Trophoblast cell (in vitro differentiated cells and primary cell): ENCODE measurements at regions not wholly inside any gene's neighbourhood (a gene's known extent, or its start where the extent isn't known, plus 50 kb on each side); places are given as distances from the start of the nearest gene placed in this dataset.

Experiments
- DNase-seq, 2 donors: peaks; one replicate each; pipeline ENCODE4 v3.0.0-alpha.2; 2016
- H2AFZ ChIP-seq: 2 replicates; pipeline ENCODE4 v1.6.1; 2013; ENCODE audit warnings: low read length, moderate library complexity, mild to moderate bottlenecking; ENCODE audit not compliant: insufficient read depth, poor library complexity
- H2AK5ac ChIP-seq: 2 replicates; pipeline ENCODE4 v1.6.1; 2013; ENCODE audit warnings: mild to moderate bottlenecking, low read length
- H2BK120ac ChIP-seq: 2 replicates; pipeline ENCODE4 v1.6.1; 2013; ENCODE audit warnings: low read length, mild to moderate bottlenecking, moderate library complexity; ENCODE audit not compliant: insufficient read depth, poor library complexity
- H2BK12ac ChIP-seq: 2 replicates; pipeline ENCODE4 v1.6.1; 2013; ENCODE audit warnings: mild to moderate bottlenecking, low read length, moderate library complexity
- H2BK5ac ChIP-seq: 2 replicates; pipeline ENCODE4 v1.6.1; 2013; ENCODE audit warnings: low read length, low read depth, moderate library complexity, mild to moderate bottlenecking; ENCODE audit not compliant: poor library complexity
- H3K14ac ChIP-seq: 2 replicates; pipeline ENCODE4 v1.6.1; 2013; ENCODE audit warnings: mild to moderate bottlenecking, low read length
- H3K18ac ChIP-seq: 2 replicates; pipeline ENCODE4 v1.6.1; 2013; ENCODE audit warnings: mild to moderate bottlenecking, low read length
- H3K23ac ChIP-seq: 2 replicates; pipeline ENCODE4 v1.6.1; 2013; ENCODE audit warnings: low read length
- H3K27ac ChIP-seq: 2 replicates; pipeline ENCODE4 v1.5.1; 2013; ENCODE audit warnings: low read depth, mild to moderate bottlenecking, inconsistent platforms, low read length, moderate library complexity
- H3K27me3 ChIP-seq: 2 replicates; pipeline ENCODE4 v1.6.1; 2013; ENCODE audit warnings: inconsistent platforms, mild to moderate bottlenecking, low read length, moderate library complexity; ENCODE audit not compliant: insufficient read depth
- H3K36me3 ChIP-seq, 2 experiments: 1 replicate in 1 of 2; 2 replicates in 1 of 2; pipeline ENCODE4 v1.6.1; 2013; ENCODE audit warnings: low read length in 2 of 2, mild to moderate bottlenecking in 2 of 2, moderate library complexity in 1 of 2; ENCODE audit not compliant: insufficient read depth in 2 of 2, control insufficient read depth in 1 of 2
- H3K4ac ChIP-seq: 2 replicates; pipeline ENCODE4 v1.6.1; 2013; ENCODE audit warnings: low read depth, mild to moderate bottlenecking, low read length, moderate library complexity
- H3K4me1 ChIP-seq, 2 experiments: 1 replicate in 1 of 2; 2 replicates in 1 of 2; pipeline ENCODE4 v1.6.1; 2013; ENCODE audit warnings: low read length in 2 of 2, mild to moderate bottlenecking in 2 of 2, moderate library complexity in 1 of 2; ENCODE audit not compliant: insufficient read depth in 2 of 2, control insufficient read depth in 1 of 2
- H3K4me2 ChIP-seq: 2 replicates; pipeline ENCODE4 v1.6.1; 2013; ENCODE audit warnings: inconsistent platforms, mild to moderate bottlenecking, low read length, moderate library complexity
- H3K4me3 ChIP-seq: 2 replicates; pipeline ENCODE4 v1.5.1; 2013; ENCODE audit warnings: mild to moderate bottlenecking, low read depth, low read length, inconsistent platforms
- H3K79me1 ChIP-seq: one replicate; pipeline ENCODE4 v1.6.1; 2013; ENCODE audit warnings: low read length
- H3K79me2 ChIP-seq: 2 replicates; pipeline ENCODE4 v1.6.1; 2013; ENCODE audit warnings: low read length, mild to moderate bottlenecking; ENCODE audit not compliant: control insufficient read depth, insufficient read depth, poor library complexity
- H3K9ac ChIP-seq: 2 replicates; pipeline ENCODE4 v1.6.1; 2013; ENCODE audit warnings: mild to moderate bottlenecking, low read length
- H3K9me3 ChIP-seq: 2 replicates; pipeline ENCODE4 v1.6.1; 2013; ENCODE audit warnings: low read depth, mild to moderate bottlenecking, control low read depth, inconsistent platforms, low read length; ENCODE audit not compliant: insufficient read depth
- H4K12ac ChIP-seq: 2 replicates; pipeline ENCODE4 v1.6.1; 2013; ENCODE audit warnings: low read depth, mild to moderate bottlenecking, low read length, moderate library complexity
- H4K8ac ChIP-seq: 2 replicates; pipeline ENCODE4 v1.6.1; 2013; ENCODE audit warnings: low read depth, mild to moderate bottlenecking, low read length, moderate library complexity
- H4K91ac ChIP-seq: one replicate; pipeline ENCODE4 v1.6.1; 2013; ENCODE audit warnings: low read depth, mild to moderate bottlenecking, low read length, moderate library complexity
- WGBS: extraction: QIAGEN DNeasy Blood & Tissue Kit; methylation state at CpG from one replicate; pipeline ENCODE4 v1.1.7; 2013; ENCODE audit warnings: missing lambda C conversion rate; ENCODE audit not compliant: insufficient read length, insufficient coverage; ENCODE audit errors: extremely low coverage; 5-methylcytosine and 5-hydroxymethylcytosine counted together

DNA sequence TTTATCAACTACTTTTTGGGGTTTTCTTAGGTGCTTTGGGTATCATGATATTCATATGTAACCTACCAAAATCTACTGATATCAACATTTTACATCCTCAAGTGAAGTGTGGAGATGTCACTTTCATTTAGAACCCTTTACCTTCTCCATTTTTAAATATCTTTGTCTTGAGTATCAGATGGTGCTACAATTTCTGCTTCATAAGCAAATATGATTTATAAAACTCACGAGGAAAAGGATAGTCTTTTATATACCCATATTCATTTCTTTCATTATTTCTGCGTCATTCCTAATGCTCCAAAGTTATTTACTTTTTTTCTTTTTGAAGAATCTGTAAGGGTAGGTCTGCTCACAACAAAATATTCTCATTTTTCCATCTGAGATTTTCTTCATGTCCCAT is 991.7 kb downstream of the CDH11 start:
- Histone ChIP-seq H2BK12ac (no peak overlapping the region), H3K36me3 (no peaks in the 10 kb centered on the region), H3K14ac (no peak overlapping the region), H3K9me3 (no peaks in the 10 kb centered on the region), H3K4me3 (no peak overlapping the region), H3K4me1 (no peaks in the 10 kb centered on the region), H3K79me2 (no peaks in the 10 kb centered on the region), H3K23ac (no peak overlapping the region), H3K9ac (no peak overlapping the region), H3K79me1 (no peaks in the 10 kb centered on the region), H3K27ac (no peak overlapping the region), H4K91ac (no peak overlapping the region), H2AFZ (no peak overlapping the region), H2BK5ac (no peak overlapping the region), H3K4me2 (no peak overlapping the region), H4K8ac (no peak overlapping the region), H2AK5ac (no peak overlapping the region), H3K27me3 (no peaks in the 10 kb centered on the region), H3K18ac (no peak overlapping the region), H3K4ac (no peak overlapping the region), H4K12ac (no peak overlapping the region), H2BK120ac (no peak overlapping the region)
- WGBS = no CpG with 5 or more reads among the region's 2 CpGs
- DNase-seq = no peak

DNA sequence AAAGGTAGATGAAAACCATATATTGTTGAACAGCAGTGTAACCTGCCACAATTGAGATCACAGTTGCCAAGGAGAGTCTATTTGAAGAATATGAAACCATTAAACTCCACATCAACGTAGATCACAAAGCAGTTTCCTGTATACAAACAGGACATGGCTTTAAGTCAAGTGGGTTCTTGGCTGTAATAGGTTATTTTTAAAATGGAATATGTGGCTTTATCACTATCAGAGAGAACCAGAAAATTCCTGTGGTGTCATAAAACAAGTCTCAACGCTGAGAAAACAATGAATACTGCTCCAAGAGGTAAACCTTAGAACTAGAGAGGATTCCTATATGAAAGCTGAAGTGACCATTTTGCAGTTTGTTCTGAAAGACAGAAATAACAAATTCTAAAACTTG is 999.7 kb downstream of the CDH11 start:
- no peak overlapping the region for H3K4me3 ChIP-seq
- no CpG with 5 or more reads among the region's 2 CpGs for WGBS

DNA sequence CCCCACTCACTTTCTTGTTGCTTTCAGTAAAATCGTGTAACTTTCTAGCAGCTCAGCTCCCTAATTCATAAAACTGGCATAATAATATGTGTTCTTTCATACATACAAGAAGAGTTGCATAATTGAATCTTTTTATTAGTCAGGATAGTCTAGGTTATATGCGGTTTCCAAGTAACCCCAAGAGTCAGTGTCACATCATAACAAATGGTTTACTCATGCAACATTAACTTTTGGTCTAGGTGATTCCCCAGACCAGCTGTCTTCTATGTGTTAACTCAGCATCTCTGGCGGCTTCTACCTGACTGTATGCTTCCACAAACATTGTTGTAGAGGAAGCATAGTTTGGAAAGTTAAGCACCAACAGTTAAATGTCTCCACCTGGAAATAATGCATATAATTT is 1000.4 kb downstream of the CDH11 start:
- WGBS = no CpG with 5 or more reads among the region's 3 CpGs
- no peaks in the 10 kb centered on the region for H3K9me3 ChIP-seq
- H3K23ac ChIP-seq = no peak overlapping the region
- H3K4ac ChIP-seq = no peak overlapping the region
- no peak overlapping the region for H3K4me2 ChIP-seq
- no peaks in the 10 kb centered on the region for H3K36me3 ChIP-seq
- no peak for DNase-seq
- H3K9ac ChIP-seq = no peak overlapping the region
- no peaks in the 10 kb centered on the region for H3K79me1 ChIP-seq
- no peak overlapping the region for H3K27ac ChIP-seq
- H3K4me1 ChIP-seq = no peaks in the 10 kb centered on the region
- H2AFZ ChIP-seq = no peak overlapping the region
- H4K12ac ChIP-seq = no peak overlapping the region
- H2BK12ac ChIP-seq = no peak overlapping the region
- no peak overlapping the region for H2AK5ac ChIP-seq
- H4K8ac ChIP-seq = no peak overlapping the region
- H3K14ac ChIP-seq = no peak overlapping the region
- no peaks in the 10 kb centered on the region for H3K27me3 ChIP-seq
- no peak overlapping the region for H4K91ac ChIP-seq
- no peak overlapping the region for H2BK5ac ChIP-seq
- H3K18ac ChIP-seq = no peak overlapping the region
- no peak overlapping the region for H3K4me3 ChIP-seq
- H3K79me2 ChIP-seq = no peaks in the 10 kb centered on the region
- no peak overlapping the region for H2BK120ac ChIP-seq

More for the DNA sequence above, 999.7 kb downstream of the CDH11 start:
- no peak overlapping the region for H4K91ac ChIP-seq
- no peak overlapping the region for H4K12ac ChIP-seq
- H2BK5ac ChIP-seq = no peak overlapping the region
- H2BK120ac ChIP-seq = no peak overlapping the region
- H3K9me3 ChIP-seq = no peaks in the 10 kb centered on the region
- no peaks in the 10 kb centered on the region for H3K79me2 ChIP-seq
- no peak overlapping the region for H2BK12ac ChIP-seq
- H3K27me3 ChIP-seq = no peaks in the 10 kb centered on the region
- H4K8ac ChIP-seq = no peak overlapping the region
- no peak overlapping the region for H3K9ac ChIP-seq
- H3K18ac ChIP-seq = no peak overlapping the region
- no peaks in the 10 kb centered on the region for H3K79me1 ChIP-seq
- DNase-seq = no peak
- no peak overlapping the region for H2AK5ac ChIP-seq
- H3K4me2 ChIP-seq = no peak overlapping the region
- no peak overlapping the region for H3K23ac ChIP-seq
- H3K4ac ChIP-seq = no peak overlapping the region
- no peak overlapping the region for H3K14ac ChIP-seq
- H3K27ac ChIP-seq = no peak overlapping the region
- no peak overlapping the region for H2AFZ ChIP-seq
- no peaks in the 10 kb centered on the region for H3K4me1 ChIP-seq
- no peaks in the 10 kb centered on the region for H3K36me3 ChIP-seq

DNA sequence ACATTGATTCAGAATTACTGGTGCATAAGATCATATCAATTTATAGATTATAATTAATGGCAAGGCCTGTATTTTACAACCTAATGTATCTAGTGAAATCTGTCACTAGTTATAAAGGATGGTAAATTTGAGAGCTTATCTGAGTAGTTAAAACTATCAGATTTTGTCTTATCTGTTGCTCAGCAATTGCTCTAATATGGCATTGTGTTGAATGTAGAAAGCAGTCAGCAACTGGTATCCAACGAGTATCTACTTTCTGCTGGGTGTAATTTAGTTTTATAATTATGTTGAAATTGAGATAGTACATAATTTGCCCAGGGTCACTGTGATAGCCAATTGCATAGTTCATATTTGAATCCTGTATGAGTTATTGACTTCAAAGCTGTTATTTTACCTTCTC is 1005.7 kb downstream of the CDH11 start:
- no peak overlapping the region for H3K4me3 ChIP-seq
- H2AFZ ChIP-seq = no peak overlapping the region
- no peak overlapping the region for H3K4ac ChIP-seq
- no peak overlapping the region for H3K9ac ChIP-seq
- H4K8ac ChIP-seq = no peak overlapping the region
- H2BK120ac ChIP-seq = no peak overlapping the region
- H2AK5ac ChIP-seq = no peak overlapping the region
- H3K27me3 ChIP-seq = no peaks in the 10 kb centered on the region
- DNase-seq = no peak
- WGBS = no CpG with 5 or more reads among the region's 1 CpG
- H3K23ac ChIP-seq = no peak overlapping the region
- H2BK12ac ChIP-seq = no peak overlapping the region
- no peaks in the 10 kb centered on the region for H3K9me3 ChIP-seq
- H3K79me1 ChIP-seq = no peaks in the 10 kb centered on the region
- H3K14ac ChIP-seq = no peak overlapping the region
- no peak overlapping the region for H4K12ac ChIP-seq
- H3K18ac ChIP-seq = no peak overlapping the region
- H3K27ac ChIP-seq = no peak overlapping the region
- H3K4me2 ChIP-seq = no peak overlapping the region
- no peak overlapping the region for H4K91ac ChIP-seq
- no peak overlapping the region for H2BK5ac ChIP-seq
- H3K36me3 ChIP-seq = no peaks in the 10 kb centered on the region
- H3K4me1 ChIP-seq = no peaks in the 10 kb centered on the region
- H3K79me2 ChIP-seq = no peaks in the 10 kb centered on the region
